Tibial nerve (tissue), 4 donors: ENCODE measurements at regions not wholly inside any gene's neighbourhood (a gene's known extent, or its start where the extent isn't known, plus 50 kb on each side); places are given as distances from the start of the nearest gene placed in this dataset.

ENCODE experiments used
- CTCF ChIP-seq, 5 experiments: fragments of 200-600 bp in 3 of 5; fragments of 450-650 bp in 2 of 5; sonication (generic) in 3 of 5; IDR thresholded peaks; one replicate each; pipeline ENCODE4 v1.5.1; 2016 to 2019; ENCODE audit warnings: antibody characterized with exemption in 5 of 5, mild to moderate bottlenecking in 3 of 5, moderate library complexity in 2 of 5
- EP300 ChIP-seq, 2 donors: sonication (generic); formaldehyde crosslinking; IDR thresholded peaks; one replicate each; pipeline ENCODE4 v1.6.1; 2017; ENCODE audit warnings: antibody characterized with exemption in 2 of 2, mild to moderate bottlenecking in 1 of 2
- POLR2A ChIP-seq, 2 donors: fragments of 450-650 bp; IDR thresholded peaks; one replicate each; pipeline ENCODE4 v1.6.1; 2017; ENCODE audit warnings: antibody characterized with exemption in 2 of 2, mild to moderate bottlenecking in 2 of 2, moderate library complexity in 2 of 2

DNA sequence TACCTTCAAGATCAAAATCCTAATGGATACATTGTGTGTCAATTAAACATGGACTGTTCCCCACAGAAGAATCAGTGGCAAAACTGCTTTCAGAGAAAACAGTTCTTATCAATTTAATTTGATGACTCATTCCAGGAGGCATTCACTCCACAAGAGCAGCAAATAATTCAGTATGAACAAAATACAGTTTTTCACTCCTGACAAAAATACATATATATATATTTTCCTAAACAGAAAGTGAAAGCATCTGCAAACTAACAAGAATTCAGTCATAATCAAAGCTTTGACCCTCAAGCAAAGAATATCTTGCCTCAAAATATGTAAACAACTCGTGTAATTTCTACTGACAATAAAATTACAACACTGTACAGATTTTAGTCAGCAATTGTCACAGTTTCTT, 685.1 kb upstream of the SLC8A1 start:
- TF ChIP-seq CTCF (IDR thresholded peaks at IDR 0.05) = no peak
- no peak for TF ChIP-seq EP300 (IDR thresholded peaks at IDR 0.05)
- no peak for TF ChIP-seq POLR2A (IDR thresholded peaks at IDR 0.05)
